ENCODE measurements at regions not wholly inside any gene's neighbourhood (a gene's known extent, or its start where the extent isn't known, plus 50 kb on each side); places are given as distances from the start of the nearest gene placed in this dataset.

DNA sequence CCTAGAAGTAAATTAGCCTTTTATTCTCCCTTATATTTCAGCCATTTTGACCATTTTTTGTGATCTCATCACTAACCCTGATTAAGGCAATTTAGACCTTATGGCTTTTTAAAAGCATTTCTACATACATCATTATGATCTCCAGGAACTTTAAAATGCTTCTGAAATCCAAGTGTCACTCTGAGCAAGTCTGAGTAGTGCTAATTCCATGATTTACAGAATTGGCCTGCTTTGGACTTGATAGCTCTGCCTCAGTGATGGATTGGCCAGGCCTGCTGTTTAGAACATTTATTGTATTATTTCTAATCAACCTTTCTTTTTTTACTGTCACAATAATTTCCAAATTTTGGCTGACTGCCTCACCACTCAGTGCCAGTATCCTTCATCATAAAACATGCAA is 116.4 kb downstream of the KCNA4 start:
- no peaks in the 10 kb centered on the region for H3K9me3 ChIP-seq
- H3K27ac ChIP-seq: no peak overlapping the region
- in situ Hi-C loops (cut with MboI; ENCODE audit: low sequenced_read_pairs in 4 of 4) (no loop called here), intact Hi-C loops (cut with DNase I; ENCODE audit: low total_unique reads) (no loop called here)
- no peaks in the 10 kb centered on the region for H3K27me3 ChIP-seq
- no peak overlapping the region for H3K4me3 ChIP-seq
- H3K4me1 ChIP-seq: no peaks in the 10 kb centered on the region
- no peaks in the 10 kb centered on the region for H3K36me3 ChIP-seq
- no peak for ATAC-seq
- DNase-seq: no peak
- TF ChIP-seq, protein P1, sequence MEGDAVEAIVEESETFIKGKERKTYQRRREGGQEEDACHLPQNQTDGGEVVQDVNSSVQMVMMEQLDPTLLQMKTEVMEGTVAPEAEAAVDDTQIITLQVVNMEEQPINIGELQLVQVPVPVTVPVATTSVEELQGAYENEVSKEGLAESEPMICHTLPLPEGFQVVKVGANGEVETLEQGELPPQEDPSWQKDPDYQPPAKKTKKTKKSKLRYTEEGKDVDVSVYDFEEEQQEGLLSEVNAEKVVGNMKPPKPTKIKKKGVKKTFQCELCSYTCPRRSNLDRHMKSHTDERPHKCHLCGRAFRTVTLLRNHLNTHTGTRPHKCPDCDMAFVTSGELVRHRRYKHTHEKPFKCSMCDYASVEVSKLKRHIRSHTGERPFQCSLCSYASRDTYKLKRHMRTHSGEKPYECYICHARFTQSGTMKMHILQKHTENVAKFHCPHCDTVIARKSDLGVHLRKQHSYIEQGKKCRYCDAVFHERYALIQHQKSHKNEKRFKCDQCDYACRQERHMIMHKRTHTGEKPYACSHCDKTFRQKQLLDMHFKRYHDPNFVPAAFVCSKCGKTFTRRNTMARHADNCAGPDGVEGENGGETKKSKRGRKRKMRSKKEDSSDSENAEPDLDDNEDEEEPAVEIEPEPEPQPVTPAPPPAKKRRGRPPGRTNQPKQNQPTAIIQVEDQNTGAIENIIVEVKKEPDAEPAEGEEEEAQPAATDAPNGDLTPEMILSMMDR (IDR thresholded peaks at IDR 0.05 in 4 of 5, conservative IDR thresholded peaks at IDR 0.05 in 1 of 5): no peak
- no peak for TF ChIP-seq POLR2A (IDR thresholded peaks at IDR 0.05)

DNA sequence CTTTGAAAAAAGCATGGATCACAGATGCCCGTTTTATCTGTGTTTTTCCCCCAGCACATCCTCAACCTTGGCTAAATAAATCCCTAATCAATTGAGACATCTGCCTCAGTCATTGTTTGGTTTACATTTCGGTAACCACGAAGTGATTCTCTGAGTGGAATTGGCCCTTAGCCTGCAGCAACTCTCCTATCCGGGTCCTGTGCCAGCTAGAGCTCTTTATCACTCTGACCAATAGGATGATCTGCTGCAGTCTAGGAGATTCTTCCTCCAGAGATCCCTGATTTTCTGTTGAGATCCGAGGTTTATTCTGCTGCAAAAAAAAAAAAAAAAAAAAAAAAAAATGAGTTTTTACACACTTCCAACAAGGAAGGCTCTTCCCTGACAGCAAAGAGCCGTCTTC is 137.3 kb downstream of the KCNA4 start:
- H3K4me1 ChIP-seq: no peaks in the 10 kb centered on the region
- no peak for TF ChIP-seq POLR2A (IDR thresholded peaks at IDR 0.05)
- TF ChIP-seq, protein P1 (IDR thresholded peaks at IDR 0.05 in 4 of 5, conservative IDR thresholded peaks at IDR 0.05 in 1 of 5): no peak
- no peaks in the 10 kb centered on the region for H3K27me3 ChIP-seq
- H3K27ac ChIP-seq: no peak overlapping the region
- no peaks in the 10 kb centered on the region for H3K9me3 ChIP-seq
- no peaks in the 10 kb centered on the region for H3K36me3 ChIP-seq
- H3K4me3 ChIP-seq: no peak overlapping the region
- ATAC-seq (no peak), DNase-seq (no peak)
- in situ Hi-C loops (cut with MboI; ENCODE audit: low sequenced_read_pairs in 4 of 4): no loop called here
- intact Hi-C loops (cut with DNase I; ENCODE audit: low total_unique reads): no loop called here

DNA sequence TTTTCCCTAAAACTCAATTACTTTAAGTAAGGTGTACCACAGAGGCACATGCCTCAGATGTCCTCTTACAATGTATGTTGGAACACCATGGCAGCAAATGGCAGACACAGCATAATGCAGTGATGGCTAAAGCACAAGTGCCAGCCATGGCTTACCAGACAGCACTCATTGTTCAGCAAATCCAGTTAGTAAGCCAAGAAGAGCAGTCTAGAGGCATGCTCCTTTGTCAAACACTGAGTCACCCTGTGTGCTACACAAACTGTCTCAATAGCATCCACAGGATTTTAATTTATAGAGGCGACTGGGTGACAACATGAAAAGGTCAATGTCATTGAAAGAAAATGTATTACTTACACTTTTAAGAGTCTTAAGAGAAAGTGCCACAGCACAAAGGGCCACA is 140.6 kb downstream of the KCNA4 start:
- Histone ChIP-seq H3K27ac (no peak overlapping the region), H3K36me3 (no peaks in the 10 kb centered on the region), H3K27me3 (no peaks in the 10 kb centered on the region), H3K4me3 (no peak overlapping the region), H3K9me3 (no peaks in the 10 kb centered on the region), H3K4me1 (no peaks in the 10 kb centered on the region)
- DNase-seq (no peak), ATAC-seq (no peak)
- in situ Hi-C loops (cut with MboI; ENCODE audit: low sequenced_read_pairs in 4 of 4): no loop called here
- intact Hi-C loops (cut with DNase I; ENCODE audit: low total_unique reads): no loop called here
- no peak for TF ChIP-seq POLR2A (IDR thresholded peaks at IDR 0.05)
- TF ChIP-seq, protein P1 (IDR thresholded peaks at IDR 0.05 in 4 of 5, conservative IDR thresholded peaks at IDR 0.05 in 1 of 5): no peak

DNA sequence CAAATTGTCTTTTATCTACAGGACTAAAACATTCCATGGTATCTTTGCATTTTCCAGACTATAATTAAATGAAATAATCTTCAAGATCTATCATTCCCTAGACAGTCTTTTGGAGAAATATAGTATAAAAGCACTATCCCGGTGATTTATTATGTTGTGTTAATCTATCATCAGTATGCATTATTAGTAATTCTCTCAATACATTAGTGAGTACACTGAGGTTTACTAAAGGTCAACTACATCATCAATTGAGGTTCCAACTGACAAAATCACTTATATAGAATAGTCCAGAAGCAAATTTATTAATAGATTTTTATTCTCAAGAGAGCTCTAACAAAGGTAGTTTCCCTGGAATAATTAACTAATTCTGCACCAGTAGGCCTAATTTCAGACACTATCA is 169.6 kb downstream of the KCNA4 start:
- Histone ChIP-seq H3K27ac (no peak overlapping the region), H3K36me3 (no peaks in the 10 kb centered on the region), H3K4me1 (no peaks in the 10 kb centered on the region), H3K27me3 (no peaks in the 10 kb centered on the region), H3K9me3 (no peaks in the 10 kb centered on the region), H3K4me3 (no peak overlapping the region)
- TF ChIP-seq, protein P1 (IDR thresholded peaks at IDR 0.05 in 4 of 5, conservative IDR thresholded peaks at IDR 0.05 in 1 of 5): no peak
- TF ChIP-seq POLR2A (IDR thresholded peaks at IDR 0.05): no peak
- intact Hi-C loops (cut with DNase I; ENCODE audit: low total_unique reads): no loop called here
- no peak for DNase-seq
- in situ Hi-C loops (cut with MboI; ENCODE audit: low sequenced_read_pairs in 4 of 4): no loop called here
- ATAC-seq: no peak

DNA sequence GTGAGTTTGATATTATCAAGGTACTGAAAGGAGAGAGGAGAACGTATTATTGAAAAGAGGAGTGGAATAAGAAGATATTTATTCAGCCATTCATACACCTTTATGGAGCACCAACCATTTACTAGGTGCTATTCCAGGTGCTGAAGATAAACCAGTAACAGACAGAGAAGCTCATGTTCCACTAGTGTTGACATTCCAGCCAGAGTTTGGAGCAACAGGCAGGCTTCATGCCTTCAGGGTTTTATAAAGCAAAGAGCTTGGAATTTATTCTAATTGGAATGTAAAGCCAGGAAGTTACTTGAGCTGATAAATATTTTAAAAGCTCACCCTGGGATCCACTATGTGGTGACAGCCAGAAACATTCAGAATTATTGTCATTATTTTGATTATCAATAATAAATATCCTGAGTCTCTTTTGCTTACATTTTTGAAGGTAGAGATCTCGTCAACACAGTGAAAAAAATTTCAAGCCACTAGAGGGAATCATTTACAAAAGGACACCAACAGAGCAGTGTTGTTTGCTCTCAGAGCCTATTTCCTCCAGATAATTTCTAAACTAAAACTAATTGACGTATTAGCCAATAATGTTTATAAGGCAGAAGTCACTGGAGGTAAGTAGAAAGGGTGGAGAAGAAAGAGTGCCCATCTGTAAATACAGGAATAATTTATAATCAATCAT is 172.0 kb downstream of the KCNA4 start:
- H3K4me3 ChIP-seq: no peak overlapping the region
- intact Hi-C loops (cut with DNase I; ENCODE audit: low total_unique reads) (no loop called here), in situ Hi-C loops (cut with MboI; ENCODE audit: low sequenced_read_pairs in 4 of 4) (no loop called here)
- no peaks in the 10 kb centered on the region for H3K9me3 ChIP-seq
- DNase-seq (no peak), ATAC-seq (no peak)
- H3K27me3 ChIP-seq: no peaks in the 10 kb centered on the region
- H3K36me3 ChIP-seq: no peaks in the 10 kb centered on the region
- TF ChIP-seq POLR2A (IDR thresholded peaks at IDR 0.05): no peak
- TF ChIP-seq, protein P1 (IDR thresholded peaks at IDR 0.05 in 4 of 5, conservative IDR thresholded peaks at IDR 0.05 in 1 of 5): no peak
- H3K4me1 ChIP-seq: no peaks in the 10 kb centered on the region
- H3K27ac ChIP-seq: no peak overlapping the region
